HG03442 (cell line): ENCODE measurements at regions not wholly inside any gene's neighbourhood (a gene's known extent, or its start where the extent isn't known, plus 50 kb on each side); places are given as distances from the start of the nearest gene placed in this dataset.
"Not testable (repeated sequence)": the region's sequence is repeated elsewhere in the genome, so short reads cannot be mapped to it uniquely, and the experiment has no call there.

Experiments
- ATAC-seq: cut with Tn5 transposase; IDR thresholded peaks from one replicate; pipeline ENCODE4 v1.9.1; 2021; ENCODE audit warnings: mild to moderate bottlenecking, moderate library complexity; ENCODE audit not compliant: unreplicated experiment

GRCh38 chr15:38930851-38931572, 366.4 kb upstream of the RASGRP1 start:
- ATAC-seq, result no peak

GRCh38 chr15:38941399-38941953, 376.9 kb upstream of the RASGRP1 start:
- ATAC-seq, result no peak

GRCh38 chr15:38944536-38944935, 379.9 kb upstream of the RASGRP1 start:
- ATAC-seq, result no peak

- ATAC-seq, result no peak
Observed at GRCh38 chr15:38945551-38946298, 381.1 kb upstream of the RASGRP1 start.

- no peak for ATAC-seq
Observed at GRCh38 chr15:38954090-38954489, 389.5 kb upstream of the RASGRP1 start.

GRCh38 chr15:38961456-38961855, 396.8 kb upstream of the RASGRP1 start:
- ATAC-seq, result no peak

GRCh38 chr15:38961931-38962330, 397.3 kb upstream of the RASGRP1 start:
- ATAC-seq, result no peak

GRCh38 chr15:38972831-38973230, 408.2 kb upstream of the RASGRP1 start:
- ATAC-seq, result no peak

- no peak for ATAC-seq
Observed at GRCh38 chr15:38975282-38975990, 410.8 kb upstream of the RASGRP1 start.

- ATAC-seq, result no peak
Observed at GRCh38 chr15:38991126-38991525, 426.5 kb upstream of the RASGRP1 start.

- ATAC-seq, result no peak
Observed at GRCh38 chr15:38991701-38992100, 427.1 kb upstream of the RASGRP1 start.

- ATAC-seq, result no peak
Observed at GRCh38 chr15:38992506-38992905, 427.9 kb upstream of the RASGRP1 start.

- ATAC-seq, result no peak
Observed at GRCh38 chr15:38992930-38993329, 428.3 kb upstream of the RASGRP1 start.

GRCh38 chr15:38994310-38994709, 429.7 kb upstream of the RASGRP1 start:
- no peak for ATAC-seq

- ATAC-seq, result no peak
Observed at GRCh38 chr15:38996111-38996631, 431.6 kb upstream of the RASGRP1 start.

GRCh38 chr15:38997841-38998240, 433.2 kb upstream of the RASGRP1 start:
- ATAC-seq, result no peak

- no peak for ATAC-seq
Observed at GRCh38 chr15:39000008-39000734, 435.6 kb upstream of the RASGRP1 start.

- no peak for ATAC-seq
Observed at GRCh38 chr15:39009740-39010139, 445.1 kb upstream of the RASGRP1 start.

GRCh38 chr15:39011066-39011465, 446.5 kb upstream of the RASGRP1 start:
- not testable (repeated sequence) for ATAC-seq

- no peak for ATAC-seq
Observed at GRCh38 chr15:39013262-39013661, 448.6 kb upstream of the RASGRP1 start.

- ATAC-seq, result no peak
Observed at GRCh38 chr15:39014682-39015081, 450.1 kb upstream of the RASGRP1 start.
